HepG2 (cell line): ENCODE measurements at regions not wholly inside any gene's neighbourhood (a gene's known extent, or its start where the extent isn't known, plus 50 kb on each side); places are given as distances from the start of the nearest gene placed in this dataset.

Source experiments
- ATAC-seq: fragments of 200-7000 bp; cut with Tn5 transposase; 3 replicates; pipeline ENCODE4 v1.9.1; 2020; ENCODE audit warnings: mild to moderate bottlenecking, moderate library complexity
- BruUV-seq: library from RNA; stranded (reverse); fragments of 400-500 nt; replicated peaks from 2 replicates; lab custom pipeline; 2021; lab: Mats Ljungman, UMichigan
- CTCF ChIA-PET: fragments of 300-600 bp; formaldehyde crosslinking; extraction: SDS; loops from one replicate; lab custom pipeline; 2021; ENCODE audit warnings: low total read pairs, inconsistent platforms, low intra/inter-chr PET ratio; lab: Yijun Ruan, JAX
- POLR2A ChIA-PET: fragments of 350-600 bp; sonication (Branson Sonifier 250); formaldehyde crosslinking; loops from one replicate; lab custom pipeline; 2020; ENCODE audit warnings: antibody characterized with exemption, inconsistent platforms; lab: Yijun Ruan, JAX
- DNase-seq: peaks from one replicate; pipeline ENCODE4 v3.0.0-alpha.2; 2015; ENCODE audit warnings: low spot score
- FAIRE-seq: peaks from 3 replicates; lab custom pipeline; 2011; peaks lifted over from hg19 to GRCh38; lab: Jason Lieb, UNC
- H2AFZ ChIP-seq: one replicate; pipeline ENCODE4 v1.6.1; 2011; ENCODE audit warnings: low read length, inconsistent platforms
- H3K27ac ChIP-seq: fragments of 300-600 bp; 3 replicates; pipeline ENCODE4 v1.8.0; 2011; ENCODE audit warnings: mixed run types, mild to moderate bottlenecking, mixed read lengths, low read length, inconsistent platforms; ENCODE audit not compliant: insufficient read depth; ENCODE audit errors: extremely low read length
- H3K27me3 ChIP-seq, 2 experiments: fragments of 200-600 bp in 1 of 2; 2 replicates in 1 of 2; 3 replicates in 1 of 2; pipeline versions ENCODE4 v1.6.0 to v1.8.0; 2011; ENCODE audit warnings: low read length in 2 of 2, mild to moderate bottlenecking in 2 of 2, moderate library complexity in 2 of 2, inconsistent platforms in 1 of 2; ENCODE audit not compliant: insufficient read depth in 2 of 2, control insufficient read depth in 1 of 2
- H3K36me3 ChIP-seq, 2 experiments: fragments of 200-600 bp in 1 of 2; replicated peaks in 1 of 2; 2 replicates in 1 of 2; 3 replicates in 1 of 2; pipeline versions ENCODE4 v1.5.1 to v1.8.0; 2011; ENCODE audit warnings: low read length in 2 of 2, inconsistent platforms in 1 of 2; ENCODE audit not compliant: insufficient read depth in 2 of 2, control insufficient read depth in 1 of 2
- H3K4me1 ChIP-seq: 2 replicates; pipeline ENCODE4 v1.5.1; 2012; ENCODE audit warnings: low read length, inconsistent platforms; ENCODE audit not compliant: insufficient read depth
- H3K4me2 ChIP-seq: 2 replicates; pipeline ENCODE4 v1.6.0; 2011; ENCODE audit warnings: low read depth, low read length, inconsistent platforms
- H3K4me3 ChIP-seq, 3 experiments: fragments of 200-600 bp in 1 of 3; sonication (generic), shearing (Covaris generic) in 1 of 3; replicated peaks in 1 of 3; 2 replicates each; pipeline ENCODE4 v1.5.1; 2011 to 2016; ENCODE audit warnings: low read length in 3 of 3, inconsistent platforms in 2 of 3, low read depth in 2 of 3, mild to moderate bottlenecking in 2 of 3, control low read depth in 1 of 3, mixed read lengths in 1 of 3; ENCODE audit not compliant: insufficient read depth in 1 of 3
- H3K79me2 ChIP-seq: one replicate; pipeline ENCODE4 v1.6.1; 2011; ENCODE audit warnings: low read length, inconsistent platforms; ENCODE audit not compliant: insufficient read depth
- H3K9ac ChIP-seq: 2 replicates; pipeline ENCODE4 v1.6.0; 2011; ENCODE audit warnings: mild to moderate bottlenecking, low read depth, low read length, inconsistent platforms; ENCODE audit not compliant: insufficient read depth
- H3K9me3 ChIP-seq: 2 replicates; pipeline ENCODE4 v1.5.1; 2012; ENCODE audit warnings: mild to moderate bottlenecking, low read length
- H4K20me1 ChIP-seq: 2 replicates; pipeline ENCODE4 v1.6.0; 2011; ENCODE audit warnings: inconsistent platforms, mild to moderate bottlenecking, low read length, moderate library complexity; ENCODE audit not compliant: insufficient read depth
- AHR ChIP-seq: IDR thresholded peaks from 2 replicates; pipeline ENCODE4 v1.6.1; 2018; ENCODE audit warnings: missing genetic modification reagents, missing compliant biosample characterization
- ARNT ChIP-seq: fragments of 450-650 bp; IDR thresholded peaks from 2 replicates; pipeline ENCODE4 v1.6.1; 2017
- CAMTA2 ChIP-seq: sonication (generic); formaldehyde crosslinking; IDR thresholded peaks from 2 replicates; pipeline ENCODE4 v1.4.0; 2020; ENCODE audit warnings: mild to moderate bottlenecking, missing genetic modification reagents, borderline replicate concordance
- GABPA ChIP-seq, 2 experiments: IDR thresholded peaks; 2 replicates each; pipeline ENCODE4 v1.6.1; 2011 to 2016; ENCODE audit warnings: low read depth in 2 of 2, low read length in 1 of 2, missing biosample characterization in 1 of 2, missing genetic modification characterization in 1 of 2
- HBP1 ChIP-seq: IDR thresholded peaks from 2 replicates; pipeline ENCODE4 v1.6.1; 2016; ENCODE audit warnings: low read depth, control low read depth
- IRF9 ChIP-seq: sonication (generic); formaldehyde crosslinking; IDR thresholded peaks from 2 replicates; pipeline ENCODE4 v1.8.0; 2022; ENCODE audit warnings: missing genetic modification reagents, mild to moderate bottlenecking, borderline replicate concordance
- MAFF ChIP-seq: IDR thresholded peaks from 2 replicates; pipeline ENCODE4 v1.6.1; 2011; ENCODE audit warnings: low read depth, low read length, improper control_type of control experiment
- MAFK ChIP-seq, 2 experiments: IDR thresholded peaks in 1 of 2; conservative IDR thresholded peaks in 1 of 2; 2 replicates each; pipeline ENCODE4 v1.6.1; 2011; ENCODE audit warnings: improper control_type of control experiment in 2 of 2, low read length in 2 of 2
- NR0B2 ChIP-seq: sonication (generic); formaldehyde crosslinking; IDR thresholded peaks from 2 replicates; pipeline ENCODE4 v1.4.0; 2020; ENCODE audit warnings: mild to moderate bottlenecking, missing genetic modification reagents
- PHB2 ChIP-seq: fragments of 450-650 bp; IDR thresholded peaks from 2 replicates; pipeline ENCODE4 v1.6.1; 2018; ENCODE audit not compliant: partially characterized antibody
- PHF8 ChIP-seq: sonication (generic); formaldehyde crosslinking; IDR thresholded peaks from 2 replicates; pipeline ENCODE4 v1.5.0; 2020; ENCODE audit warnings: missing genetic modification reagents
- RFXAP ChIP-seq: sonication (generic); formaldehyde crosslinking; IDR thresholded peaks from 2 replicates; pipeline ENCODE4 v1.4.0; 2020; ENCODE audit warnings: missing genetic modification reagents, borderline replicate concordance
- SMARCE1 ChIP-seq: fragments of 450-650 bp; IDR thresholded peaks from 2 replicates; pipeline ENCODE4 v1.6.1; 2017; ENCODE audit warnings: borderline replicate concordance
- TBX3 ChIP-seq: fragments of 450-650 bp; IDR thresholded peaks from 2 replicates; pipeline ENCODE4 v1.6.1; 2017; ENCODE audit warnings: antibody characterized with exemption, mild to moderate bottlenecking, inconsistent platforms, borderline replicate concordance
- ZNF20 ChIP-seq: sonication (generic); formaldehyde crosslinking; IDR thresholded peaks from 2 replicates; pipeline ENCODE4 v1.4.0; 2020; ENCODE audit warnings: mild to moderate bottlenecking, moderate library complexity, missing genetic modification reagents
- ZNF446 ChIP-seq: sonication (generic); formaldehyde crosslinking; IDR thresholded peaks from 2 replicates; pipeline ENCODE4 v1.5.0; 2020; ENCODE audit warnings: mild to moderate bottlenecking, missing genetic modification reagents
- ZNF670 ChIP-seq: sonication (generic); formaldehyde crosslinking; IDR thresholded peaks from 2 replicates; pipeline ENCODE4 v1.8.0; 2022; ENCODE audit warnings: mild to moderate bottlenecking, missing genetic modification reagents, borderline replicate concordance
- ZSCAN22 ChIP-seq: sonication (generic); formaldehyde crosslinking; IDR thresholded peaks from 2 replicates; pipeline ENCODE4 v1.4.0; 2020; ENCODE audit warnings: mild to moderate bottlenecking, missing genetic modification reagents
- ZZZ3 ChIP-seq: sonication (generic); formaldehyde crosslinking; IDR thresholded peaks from 2 replicates; pipeline ENCODE4 v1.4.0; 2020; ENCODE audit warnings: missing genetic modification reagents, mild to moderate bottlenecking, borderline replicate concordance
- WGBS: methylation state at CpG from one replicate; pipeline ENCODE4 v1.1.6; 2017; ENCODE audit warnings: low lambda C conversion rate; 5-methylcytosine and 5-hydroxymethylcytosine counted together
- in situ Hi-C: cut with HindIII; loops from 2 replicates; pipeline ENCODE4 v1.10.0; 2017; ENCODE audit warnings: low pct_unique_long_range_greater_than_20kb; ENCODE audit not compliant: extremely low pct_ligation_motif_present
- intact Hi-C: fragments of 100-400 bp; cut with micrococcal nuclease; formaldehyde crosslinking; loops from one replicate; pipeline ENCODE4 v1.10.0; 2022; ENCODE audit not compliant: unreplicated experiment

- no peak overlapping the region for H3K9ac ChIP-seq
- H3K4me3 ChIP-seq = no peak overlapping the region
- no peak for TF ChIP-seq IRF9 (CRISPR knock-in tag)
- TF ChIP-seq ZZZ3 = no peak
- peak; percentile 52; the same call in 1 of the 2 replicates for TF ChIP-seq MAFF
- no peak for TF ChIP-seq PHB2
- peak; percentile 49 to 54; a peak in 3 of 4 replicates for TF ChIP-seq MAFK (conservative IDR thresholded peaks at IDR 0.05 in 1 of 2, IDR thresholded peaks at IDR 0.05 in 1 of 2; ENCODE audit: low read length in 2 of 2)
- POLR2A ChIA-PET = no interaction called here
- no TSS peak for BruUV-seq
- intact Hi-C loops = no loop called here
- H3K4me2 ChIP-seq = no peak overlapping the region
- no peaks in the 10 kb centered on the region for H3K9me3 ChIP-seq
- H3K27me3 ChIP-seq = no peaks in the 10 kb centered on the region
- H3K27ac ChIP-seq = no peak overlapping the region
- H2AFZ ChIP-seq = no peak overlapping the region
- H3K79me2 ChIP-seq = no peaks in the 10 kb centered on the region
- FAIRE-seq (no peak), ATAC-seq (no peak), DNase-seq (no peak)
- WGBS = 47% methylated on average over 3 of the region's 3 CpGs
- no peaks in the 10 kb centered on the region for H4K20me1 ChIP-seq
- H3K4me1 ChIP-seq = no peaks in the 10 kb centered on the region
- no peaks in the 10 kb centered on the region for H3K36me3 ChIP-seq
- in situ Hi-C loops = no loop called here
- CTCF ChIA-PET = no interaction called here
These were observed 59.0 kb upstream of the CTNND2 start for GRCh38 chr5:11963227-11963626.

DNA sequence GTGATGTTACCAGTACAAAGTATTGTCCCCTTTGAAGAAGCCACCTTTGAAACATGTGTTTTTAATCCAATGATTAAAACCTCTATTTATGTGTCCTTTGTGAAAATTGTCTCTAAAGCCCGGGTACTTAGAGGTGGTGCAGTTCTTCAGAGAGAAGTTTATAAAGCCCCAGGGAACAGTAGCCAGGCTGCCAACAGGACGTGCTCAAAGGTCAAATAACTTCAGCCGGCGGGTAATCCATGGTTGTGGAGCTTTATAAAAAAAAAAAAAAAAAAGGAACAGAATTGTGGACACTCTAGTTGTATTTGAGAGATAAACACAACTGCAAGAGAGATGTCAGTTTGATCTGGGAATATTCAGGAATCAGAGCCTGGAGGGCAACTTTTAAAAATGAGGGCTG, 57.9 kb upstream of the CTNND2 start:
- FAIRE-seq = no peak
- H3K27ac ChIP-seq = no peak overlapping the region
- H3K36me3 ChIP-seq = no peaks in the 10 kb centered on the region
- no peaks in the 10 kb centered on the region for H4K20me1 ChIP-seq
- in situ Hi-C loops (no loop called here), intact Hi-C loops (no loop called here)
- H3K9me3 ChIP-seq = no peaks in the 10 kb centered on the region
- no peaks in the 10 kb centered on the region for H3K27me3 ChIP-seq
- whole genome bisulfite sequencing = under 1% methylated on average over 4 of the region's 4 CpGs
- H2AFZ ChIP-seq = no peak overlapping the region
- CTCF ChIA-PET = no interaction called here
- H3K79me2 ChIP-seq = no peaks in the 10 kb centered on the region
- no peak overlapping the region for H3K4me2 ChIP-seq
- POLR2A ChIA-PET = no interaction called here
- no peaks in the 10 kb centered on the region for H3K4me1 ChIP-seq
- no peak overlapping the region for H3K9ac ChIP-seq
- DNase-seq = peak; percentile 1
- H3K4me3 ChIP-seq = no peak overlapping the region
- ATAC-seq = peak; percentile 66
- BruUV-seq = no TSS peak
- no peak for TF ChIP-seq SMARCE1
- TF ChIP-seq CAMTA2 = no peak
- TF ChIP-seq ZNF670 (CRISPR knock-in tag) = no peak
- no peak for TF ChIP-seq GABPA (IDR thresholded peaks at IDR 0.05; ENCODE audit: low read depth, low read length)
- no peak for TF ChIP-seq GABPA (CRISPR knock-in tag; IDR thresholded peaks at IDR 0.05; ENCODE audit: low read depth)
- TF ChIP-seq AHR (CRISPR knock-in tag) = no peak
- no peak for TF ChIP-seq TBX3
- no peak for TF ChIP-seq HBP1 (CRISPR knock-in tag)
- no peak for TF ChIP-seq ZNF20 (CRISPR knock-in tag)
- TF ChIP-seq RFXAP (CRISPR knock-in tag) = no peak
- TF ChIP-seq ZNF446 = no peak
- TF ChIP-seq NR0B2 = no peak
- no peak for TF ChIP-seq ARNT
- no peak for TF ChIP-seq PHF8 (CRISPR knock-in tag)
- TF ChIP-seq ZSCAN22 = no peak
